ENCODE measurements at regions not wholly inside any gene's neighbourhood (a gene's known extent, or its start where the extent isn't known, plus 50 kb on each side); places are given as distances from the start of the nearest gene placed in this dataset.

GRCh38 chr1:34476371-34476770 is 278.5 kb upstream of the GJB5 start:
- DNase-seq (ENCODE audit: low read depth): no peak

DNA sequence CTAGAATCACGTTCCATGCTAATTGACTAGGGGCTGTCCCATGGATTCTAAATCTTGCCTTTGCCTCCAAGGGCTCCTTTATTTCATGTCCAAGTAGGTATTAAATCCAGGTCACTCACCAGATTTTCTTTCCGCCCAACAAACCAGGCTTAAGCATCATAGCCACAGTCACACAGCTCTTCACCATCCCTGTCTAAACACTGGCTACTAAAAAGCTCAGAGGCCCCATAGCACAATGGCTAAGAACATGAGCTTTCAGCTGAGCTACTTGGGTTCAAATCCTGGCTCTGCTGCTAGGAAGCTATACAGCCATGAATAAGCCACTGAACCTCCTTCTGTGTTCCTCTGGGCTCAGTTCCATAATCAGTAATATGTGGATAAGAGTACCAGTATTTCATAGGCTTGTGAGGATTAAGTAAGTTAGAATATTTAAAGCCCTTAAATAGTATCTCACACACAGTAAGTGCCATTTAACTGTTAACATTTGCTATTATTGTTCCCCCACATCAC is 277.2 kb upstream of the GJB5 start:
- DNase-seq (ENCODE audit: low read depth): peak; percentile 28

DNA sequence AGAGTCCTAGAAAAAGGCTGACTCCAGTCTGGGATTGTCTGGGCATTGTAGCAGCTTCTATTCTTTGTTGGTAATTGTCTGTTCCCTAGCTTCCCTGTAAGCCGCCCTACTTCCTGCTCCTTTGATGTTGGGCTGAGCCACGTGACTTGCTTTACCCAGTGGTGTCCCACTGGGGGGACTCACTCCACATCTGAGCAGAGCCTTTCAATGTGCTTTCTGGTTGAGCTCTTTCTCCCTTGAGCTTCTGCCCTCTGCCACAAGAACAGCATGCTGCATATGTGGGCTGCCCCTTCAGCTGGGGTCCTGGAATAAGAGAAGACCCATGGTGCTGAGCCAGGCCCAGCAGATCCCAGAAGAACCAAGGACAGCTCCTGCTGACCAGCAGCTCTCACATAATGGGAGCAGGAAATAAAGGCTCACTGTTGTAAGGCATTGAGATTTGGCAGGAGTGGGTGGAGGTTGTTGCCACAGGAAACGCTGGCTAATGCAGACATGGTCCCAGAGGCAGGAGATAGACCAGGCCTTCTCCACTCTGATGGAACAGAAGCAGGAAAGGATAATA is 276.3 kb upstream of the GJB5 start:
- DNase-seq (ENCODE audit: low read depth): no peak

GRCh38 chr1:34479731-34480130 is 275.1 kb upstream of the GJB5 start:
- no peak for DNase-seq (ENCODE audit: low read depth)

DNA sequence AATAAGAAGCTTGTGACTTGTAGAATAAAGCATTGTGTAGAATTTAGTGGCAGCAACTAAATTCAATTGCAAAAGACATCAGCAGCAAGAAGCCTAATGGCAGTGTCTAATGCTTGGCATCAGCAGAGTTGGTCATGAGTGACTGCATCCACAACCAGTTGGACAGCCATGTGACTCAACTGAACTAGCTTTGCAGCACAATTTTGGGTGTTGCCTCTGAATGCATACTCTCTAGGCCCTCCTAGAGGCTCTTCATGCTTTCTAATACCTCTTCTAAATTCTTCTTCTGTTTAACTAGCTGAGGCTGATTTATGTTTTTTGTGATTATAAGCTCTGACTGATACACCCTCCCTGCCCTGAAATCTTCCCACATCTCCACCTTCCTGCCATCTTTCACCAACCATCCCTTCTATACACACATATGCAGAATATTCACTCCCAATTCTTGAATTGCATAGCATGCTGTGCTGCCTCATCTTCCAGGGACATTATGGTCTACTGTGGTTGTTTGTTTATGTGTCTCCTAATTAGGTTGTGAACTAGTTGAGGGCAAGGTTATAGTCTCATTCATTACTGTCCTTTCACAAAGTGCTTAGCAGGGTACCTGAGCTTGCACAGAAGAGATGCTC is 266.7 kb upstream of the GJB5 start:
- no peak for DNase-seq (ENCODE audit: low read depth)

- DNase-seq (ENCODE audit: low read depth): peak; percentile 10
Measured at GRCh38 chr1:34500451-34500850, 254.4 kb upstream of the GJB5 start.

GRCh38 chr1:34511802-34512201 is 243.0 kb upstream of the GJB5 start:
- DNase-seq (ENCODE audit: low read depth): no peak

DNA sequence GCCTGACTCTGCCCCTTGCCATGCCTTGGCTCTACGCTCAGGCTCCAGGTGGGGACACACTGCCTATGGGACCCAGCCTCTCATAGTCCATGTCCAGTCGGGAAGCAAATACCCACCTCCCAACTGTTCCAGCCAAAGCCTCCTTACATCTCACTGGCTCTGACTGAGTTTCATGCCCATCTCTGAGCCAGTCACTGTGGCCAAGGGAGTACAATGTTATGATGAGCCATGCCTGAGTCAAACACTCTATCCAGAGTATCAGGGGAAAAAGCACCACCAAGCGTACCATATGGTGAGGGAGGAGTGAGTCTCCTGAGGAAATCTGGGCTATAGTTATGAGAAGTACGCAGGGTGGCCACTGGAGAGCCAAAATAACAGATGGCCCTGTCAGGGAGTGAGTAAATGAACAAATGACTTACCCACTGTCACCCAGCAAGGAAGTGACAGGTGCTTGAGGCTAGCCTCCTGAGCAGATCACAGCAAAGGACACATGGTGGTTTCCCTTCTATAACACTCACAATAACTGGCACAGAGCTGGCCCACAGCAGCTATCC is 236.6 kb upstream of the GJB5 start:
- peak; percentile 15 for DNase-seq (ENCODE audit: low read depth)

GRCh38 chr1:34520111-34520510 is 234.7 kb upstream of the GJB5 start:
- no peak for DNase-seq (ENCODE audit: low read depth)

- DNase-seq (ENCODE audit: low read depth): no peak
Measured at GRCh38 chr1:34524783-34525182, 230.1 kb upstream of the GJB5 start.

- DNase-seq (ENCODE audit: low read depth): peak; percentile 10
Measured at GRCh38 chr1:34529935-34530859, 224.7 kb upstream of the GJB5 start.

DNA sequence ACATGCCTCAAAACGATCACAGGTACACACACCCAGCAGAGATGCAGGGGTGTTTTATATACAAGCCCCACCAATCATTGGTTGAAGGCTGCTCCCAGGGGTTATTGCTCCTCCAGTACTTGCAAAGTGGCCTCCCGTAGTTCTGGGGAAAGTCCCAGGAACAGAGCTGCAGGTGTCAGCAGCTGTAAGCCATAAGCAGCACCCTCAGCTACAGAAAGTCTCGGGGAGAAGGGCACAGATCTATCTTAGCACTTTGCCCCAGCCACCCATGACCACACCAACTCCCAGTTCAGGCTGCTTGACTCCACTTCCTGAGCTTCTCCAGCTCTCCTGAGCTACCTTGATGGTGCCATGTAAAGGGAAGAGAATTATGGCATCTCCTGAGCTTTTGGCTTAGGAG is 222.7 kb upstream of the GJB5 start:
- DNase-seq (ENCODE audit: low read depth): no peak

DNA sequence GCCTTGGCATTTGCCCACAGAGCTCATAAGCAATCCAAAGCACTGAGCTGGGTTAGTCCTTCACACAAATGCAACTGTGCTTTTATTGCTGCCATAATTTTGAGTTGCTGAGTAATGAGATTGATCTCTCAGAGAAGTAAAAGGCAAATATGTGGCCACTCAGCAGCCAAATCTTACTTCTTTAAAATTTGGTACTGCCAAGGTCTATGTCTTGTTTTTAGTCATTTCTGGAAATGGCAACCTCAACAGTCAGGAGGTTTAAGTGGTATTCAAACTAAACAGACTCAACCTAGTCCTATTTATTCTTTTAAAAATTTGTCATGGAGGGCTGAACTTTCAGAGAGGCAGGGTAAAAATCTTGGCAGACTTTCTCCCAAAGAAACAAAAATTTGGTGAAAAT is 216.4 kb upstream of the GJB5 start:
- DNase-seq (ENCODE audit: low read depth): no peak

DNA sequence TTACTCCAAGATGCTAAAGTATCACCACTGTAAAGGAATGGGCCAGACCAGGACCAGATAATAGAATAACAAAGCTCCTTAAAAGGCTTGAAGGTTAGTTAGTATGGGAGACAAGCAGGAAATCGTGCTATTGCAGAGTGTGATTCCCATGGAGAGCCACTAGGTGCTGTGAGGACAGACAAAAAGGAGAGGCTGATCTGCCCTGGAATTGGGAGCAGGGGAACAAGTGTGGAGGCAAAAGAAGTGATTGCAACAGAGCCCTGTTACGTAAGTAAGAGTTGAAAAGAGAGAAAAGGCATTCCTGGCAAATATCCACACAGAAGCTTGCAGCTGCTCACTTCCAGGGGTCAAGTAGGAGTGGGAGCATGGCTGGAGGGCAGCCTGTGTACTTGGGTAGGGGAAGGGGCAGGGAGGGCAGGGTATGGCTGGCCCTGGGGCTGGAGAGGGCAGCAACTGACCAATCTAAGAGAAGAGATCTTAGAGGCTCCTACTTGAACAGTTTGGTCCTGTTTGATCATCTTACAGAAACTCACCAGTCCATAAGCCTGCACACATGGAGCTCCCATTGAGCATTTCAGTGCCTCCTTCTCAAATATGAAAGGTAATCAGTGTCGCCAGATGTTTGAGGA is 207.7 kb upstream of the GJB5 start:
- peak; percentile 21 for DNase-seq (ENCODE audit: low read depth)

- peak; percentile 20 for DNase-seq (ENCODE audit: low read depth)
Measured at GRCh38 chr1:34549199-34549598, 205.6 kb upstream of the GJB5 start.

GRCh38 chr1:34578306-34578705 is 176.5 kb upstream of the GJB5 start:
- no peak for DNase-seq (ENCODE audit: low read depth)

DNA sequence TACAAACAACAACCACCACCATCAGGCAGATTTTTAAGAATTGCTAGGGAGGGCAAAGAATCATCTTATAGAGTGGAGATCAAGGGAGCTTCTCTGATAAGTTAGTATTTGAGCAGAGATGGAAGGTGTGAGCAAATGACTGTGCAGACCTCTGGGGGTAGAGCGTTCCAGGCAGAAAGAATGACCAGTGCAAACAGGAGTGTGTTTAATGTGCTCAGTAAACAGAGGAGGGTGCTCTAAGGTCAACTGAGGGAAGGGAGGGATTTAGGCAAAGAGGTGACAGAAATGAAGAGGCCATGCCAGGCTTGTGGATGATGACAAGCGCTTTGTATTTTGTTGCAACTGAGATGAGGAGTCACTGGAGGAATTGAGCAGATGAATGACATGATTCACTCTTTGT is 172.5 kb upstream of the GJB5 start:
- DNase-seq (ENCODE audit: low read depth): no peak

DNA sequence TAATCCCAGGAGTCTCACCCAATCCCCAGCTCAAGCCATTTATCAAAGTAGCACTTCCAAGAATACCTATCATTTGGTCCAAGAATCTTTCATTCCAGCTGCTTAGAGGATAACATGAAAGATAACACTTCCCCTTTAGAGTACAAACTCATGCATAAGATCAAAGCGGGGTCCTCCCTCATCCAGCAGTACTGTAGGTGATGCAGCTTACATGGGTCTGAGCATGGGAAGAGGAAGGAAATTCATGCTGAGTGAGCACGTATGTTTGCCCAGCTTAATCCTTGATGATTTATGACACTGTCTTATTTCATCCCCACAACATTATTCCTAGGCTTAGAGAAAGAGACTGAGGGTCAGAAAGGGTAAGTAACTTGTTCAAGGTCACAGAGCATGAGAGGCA is 167.1 kb upstream of the GJB5 start:
- no peak for DNase-seq (ENCODE audit: low read depth)

DNA sequence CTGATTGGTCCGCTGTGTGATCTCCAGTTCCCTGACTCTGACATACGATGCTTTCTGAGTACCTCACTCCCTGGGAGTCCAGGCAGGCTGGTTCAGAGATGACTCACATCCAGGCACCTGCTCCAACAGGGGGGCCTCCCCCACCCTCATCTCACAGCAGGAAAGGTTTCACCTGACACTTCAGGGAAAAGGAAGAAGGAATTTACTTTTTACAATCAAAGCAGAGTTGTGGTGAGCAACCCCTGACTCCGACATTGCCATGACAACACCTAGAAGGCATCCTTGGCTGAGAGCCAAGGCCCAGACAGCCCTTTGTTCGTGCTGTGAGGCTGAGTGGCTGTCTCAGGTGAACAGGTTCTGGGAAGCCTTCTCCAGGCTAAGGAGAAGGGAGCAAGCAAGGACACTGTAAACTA is 164.6 kb upstream of the GJB5 start:
- peak; percentile 50 for DNase-seq (ENCODE audit: low read depth)

DNA sequence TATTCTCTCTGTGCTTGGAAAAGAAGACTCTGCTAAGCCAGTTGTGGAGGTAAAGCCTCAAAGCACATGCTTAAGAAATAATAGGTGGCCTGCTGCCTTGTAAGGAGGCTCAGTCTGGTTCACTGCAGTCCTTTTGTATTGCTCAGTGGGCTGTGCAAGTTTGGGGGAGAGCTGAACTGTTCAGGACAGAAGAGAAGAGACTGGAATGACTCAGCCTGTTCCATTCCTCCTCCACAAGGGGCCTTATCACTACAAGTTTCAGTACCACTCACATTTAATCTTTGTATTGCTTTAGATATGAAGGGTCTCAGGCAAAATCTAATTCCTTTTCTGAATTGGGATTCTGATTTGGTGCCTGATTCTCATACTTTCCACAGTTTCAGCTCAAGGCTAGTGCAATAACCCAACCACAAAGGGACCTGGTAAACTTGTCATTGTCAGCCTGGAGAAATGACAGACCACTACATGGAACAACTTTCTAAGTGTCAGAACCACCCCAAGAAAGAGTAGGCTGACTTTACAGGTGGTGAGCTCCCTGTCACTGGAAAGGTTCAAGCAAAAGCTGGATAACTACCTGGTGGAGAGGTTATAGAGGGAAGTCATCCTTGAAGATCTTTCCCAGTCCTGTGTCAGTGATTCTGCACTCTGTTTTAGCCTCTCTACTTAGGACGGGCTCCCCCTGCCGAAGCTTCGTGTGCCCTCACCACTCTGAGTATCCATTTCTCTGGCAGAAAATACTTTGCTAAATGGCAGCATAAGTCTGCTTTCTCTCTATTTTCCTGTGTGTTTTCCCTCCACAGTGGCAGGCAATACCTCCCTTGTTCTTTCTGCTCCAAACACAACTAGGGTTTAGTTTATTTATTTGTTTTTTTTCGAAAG is 162.9 kb upstream of the GJB5 start:
- DNase-seq (ENCODE audit: low read depth): no peak
